Osteoblast (primary cell): ENCODE measurements at regions not wholly inside any gene's neighbourhood (a gene's known extent, or its start where the extent isn't known, plus 50 kb on each side); places are given as distances from the start of the nearest gene placed in this dataset.

Experiments used
- DNase-seq: peaks from one replicate; pipeline ENCODE4 v3.0.0; 2011; ENCODE audit warnings: low spot score, mixed read lengths; ENCODE audit not compliant: insufficient read length; ENCODE audit errors: missing footprints
- H2AFZ ChIP-seq: 2 replicates; pipeline ENCODE4 v1.6.0; 2011; ENCODE audit warnings: mild to moderate bottlenecking, low read length
- H3K27ac ChIP-seq: 2 replicates; pipeline ENCODE4 v1.5.1; 2011; ENCODE audit warnings: mild to moderate bottlenecking, low read depth, low read length, moderate library complexity
- H3K27me3 ChIP-seq: 2 replicates; pipeline ENCODE4 v1.6.0; 2012; ENCODE audit warnings: mild to moderate bottlenecking, control low read depth, inconsistent platforms, low read length, moderate library complexity; ENCODE audit not compliant: insufficient read depth
- H3K36me3 ChIP-seq: 2 replicates; pipeline ENCODE4 v1.5.1; 2011; ENCODE audit warnings: mild to moderate bottlenecking, low read length, control low read depth, moderate library complexity; ENCODE audit not compliant: insufficient read depth
- H3K4me1 ChIP-seq: 2 replicates; pipeline ENCODE4 v1.5.1; 2011; ENCODE audit warnings: mild to moderate bottlenecking, low read length, control low read depth, moderate library complexity; ENCODE audit not compliant: insufficient read depth
- H3K4me2 ChIP-seq: 2 replicates; pipeline ENCODE4 v1.6.0; 2011; ENCODE audit warnings: mild to moderate bottlenecking, low read length; ENCODE audit not compliant: insufficient read depth
- H3K4me3 ChIP-seq: fragments of 200-600 bp; sonication (generic); 3 replicates; pipeline ENCODE4 v1.5.1; 2012; ENCODE audit warnings: mild to moderate bottlenecking, low read length, inconsistent platforms; ENCODE audit not compliant: insufficient read depth
- H3K79me2 ChIP-seq: 2 replicates; pipeline ENCODE4 v1.6.0; 2012; ENCODE audit warnings: mild to moderate bottlenecking, low read length, control low read depth, inconsistent platforms; ENCODE audit not compliant: insufficient read depth
- H3K9me3 ChIP-seq: 2 replicates; pipeline ENCODE4 v1.5.1; 2011; ENCODE audit warnings: low read depth, low read length, control low read depth
- H4K20me1 ChIP-seq: 2 replicates; pipeline ENCODE4 v1.6.0; 2012; ENCODE audit warnings: mild to moderate bottlenecking, low read length, control low read depth; ENCODE audit not compliant: insufficient read depth
- CTCF ChIP-seq: IDR thresholded peaks from 2 replicates; pipeline ENCODE4 v1.5.1; 2011; ENCODE audit warnings: mild to moderate bottlenecking, low read depth, low read length, moderate library complexity; ENCODE audit errors: extremely low read depth

GRCh38 chr10:129259128-129259815 lies 207.8 kb upstream of the MGMT start:
- Histone ChIP-seq H4K20me1 (no peaks in the 10 kb centered on the region), H3K79me2 (no peaks in the 10 kb centered on the region), H3K4me1 (no peaks in the 10 kb centered on the region), H3K9me3 (no peaks in the 10 kb centered on the region), H3K27me3 (no peaks in the 10 kb centered on the region), H3K36me3 (no peaks in the 10 kb centered on the region), H2AFZ (no peak overlapping the region), H3K27ac (no peak overlapping the region), H3K4me2 (no peak overlapping the region), H3K4me3 (no peak overlapping the region)
- TF ChIP-seq CTCF: no peak
- DNase-seq: no peak

- H3K9me3 ChIP-seq: no peaks in the 10 kb centered on the region
- H4K20me1 ChIP-seq: no peaks in the 10 kb centered on the region
- no peak overlapping the region for H3K4me2 ChIP-seq
- H3K36me3 ChIP-seq: no peaks in the 10 kb centered on the region
- no peak for DNase-seq
- H3K27ac ChIP-seq: no peak overlapping the region
- no peak overlapping the region for H3K4me3 ChIP-seq
- no peaks in the 10 kb centered on the region for H3K27me3 ChIP-seq
- no peaks in the 10 kb centered on the region for H3K4me1 ChIP-seq
- TF ChIP-seq CTCF: no peak
- H2AFZ ChIP-seq: no peak overlapping the region
- H3K79me2 ChIP-seq: no peaks in the 10 kb centered on the region
Measured at GRCh38 chr10:129272176-129272575, 194.9 kb upstream of the MGMT start.

- no peaks in the 10 kb centered on the region for H4K20me1 ChIP-seq
Measured at GRCh38 chr10:129272866-129273650, 194.0 kb upstream of the MGMT start.

More at GRCh38 chr10:129272866-129273650, 194.0 kb upstream of the MGMT start:
- Histone ChIP-seq H3K9me3 (no peaks in the 10 kb centered on the region), H3K4me1 (no peaks in the 10 kb centered on the region), H3K4me2 (no peak overlapping the region), H3K36me3 (no peaks in the 10 kb centered on the region), H3K27ac (no peak overlapping the region), H3K27me3 (no peaks in the 10 kb centered on the region), H2AFZ (no peak overlapping the region), H3K79me2 (no peaks in the 10 kb centered on the region), H3K4me3 (no peak overlapping the region)
- no peak for DNase-seq
- TF ChIP-seq CTCF: no peak
